Left renal pelvis (tissue), 4 donors: ENCODE measurements at regions not wholly inside any gene's neighbourhood (a gene's known extent, or its start where the extent isn't known, plus 50 kb on each side); places are given as distances from the start of the nearest gene placed in this dataset.

ENCODE experiments used
- DNase-seq, 4 donors: peaks; one replicate each; pipeline ENCODE4 v3.0.0-alpha.2; 2013; ENCODE audit warnings: low read depth in 4 of 4, low spot score in 3 of 4

GRCh38 chr17:52762794-52763167 is 604.3 kb upstream of the CA10 start:
- no peak for DNase-seq

- DNase-seq = no peak
Observed at GRCh38 chr17:52762147-52762793, 603.8 kb upstream of the CA10 start.

GRCh38 chr17:52759864-52760263 is 601.4 kb upstream of the CA10 start:
- no peak for DNase-seq

DNA sequence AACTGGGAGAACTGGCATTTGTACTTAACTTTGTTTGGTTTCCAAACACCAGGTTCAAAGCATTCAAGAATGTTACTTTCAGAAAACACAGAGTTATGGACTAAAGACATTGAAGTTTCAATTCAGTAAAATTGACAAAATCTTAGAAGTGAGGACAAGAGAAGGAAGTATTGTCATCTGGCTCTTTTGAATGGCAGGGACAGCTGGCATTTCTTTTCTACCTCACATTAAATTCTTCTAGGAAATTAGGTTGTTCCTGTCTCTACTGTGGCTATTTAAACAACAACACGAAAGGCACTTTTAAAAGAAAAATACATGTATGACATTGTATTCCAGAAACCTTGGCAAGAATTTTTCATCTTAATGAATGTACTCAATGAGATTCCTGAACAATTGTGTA is 600.0 kb upstream of the CA10 start:
- DNase-seq = no peak

DNA sequence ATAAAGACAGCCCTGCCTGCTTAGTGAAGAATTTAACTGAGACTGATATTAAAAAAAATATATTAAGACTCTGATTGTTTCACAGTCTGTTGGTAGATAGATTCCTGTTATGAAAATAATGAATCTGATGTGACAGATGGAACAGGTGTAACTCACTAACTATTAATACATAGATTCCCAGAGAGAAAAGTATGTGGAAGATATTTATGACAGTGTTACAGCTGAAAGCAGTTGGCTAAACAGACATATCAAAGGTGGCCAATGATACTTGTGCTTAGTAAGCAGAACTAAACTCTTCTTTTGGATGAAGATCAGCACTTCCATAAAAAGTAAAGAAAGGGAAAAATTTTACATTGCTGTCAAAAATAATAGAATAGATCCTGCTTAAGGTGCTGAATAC is 598.2 kb upstream of the CA10 start:
- DNase-seq = no peak

DNA sequence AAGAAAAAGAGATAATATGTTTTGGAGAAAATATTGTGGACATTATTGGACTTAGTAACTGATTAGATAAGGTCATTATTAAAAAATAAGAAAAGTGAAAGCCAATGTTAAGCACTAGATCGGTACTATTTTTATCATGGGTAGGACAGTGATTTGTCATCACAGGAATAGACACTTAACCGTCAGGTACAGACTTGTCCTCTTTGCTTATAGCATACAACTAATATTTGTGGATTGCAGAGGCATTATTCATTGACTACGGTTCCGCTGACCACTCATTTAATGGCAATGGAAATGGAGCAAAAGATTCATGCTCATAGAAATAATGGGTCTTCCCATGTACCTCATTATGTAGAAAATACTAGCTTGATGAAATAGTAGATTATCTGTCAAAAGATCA is 596.3 kb upstream of the CA10 start:
- no peak for DNase-seq

DNA sequence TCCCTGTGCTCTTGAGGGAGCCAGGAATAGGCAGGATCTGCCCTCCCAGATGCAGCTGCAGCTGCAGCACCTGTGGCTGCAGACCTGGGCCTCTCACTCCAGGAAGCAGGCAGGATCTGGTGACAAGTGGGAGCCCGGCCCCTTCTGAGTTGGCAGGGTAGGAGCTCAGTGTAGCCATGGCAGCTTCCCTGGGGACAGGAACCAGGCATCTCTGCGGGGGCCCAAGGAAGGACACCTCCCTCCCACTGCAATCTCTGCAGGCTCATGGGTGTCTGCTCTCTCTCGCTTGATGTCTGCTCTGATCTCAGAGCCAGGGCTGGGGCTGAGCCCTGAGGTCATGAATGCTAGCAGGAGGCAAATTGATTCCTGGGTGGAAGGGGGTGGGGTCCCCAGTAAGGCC is 592.5 kb upstream of the CA10 start:
- DNase-seq = no peak

- no peak for DNase-seq
Observed at GRCh38 chr17:52744179-52744578, 585.7 kb upstream of the CA10 start.

DNA sequence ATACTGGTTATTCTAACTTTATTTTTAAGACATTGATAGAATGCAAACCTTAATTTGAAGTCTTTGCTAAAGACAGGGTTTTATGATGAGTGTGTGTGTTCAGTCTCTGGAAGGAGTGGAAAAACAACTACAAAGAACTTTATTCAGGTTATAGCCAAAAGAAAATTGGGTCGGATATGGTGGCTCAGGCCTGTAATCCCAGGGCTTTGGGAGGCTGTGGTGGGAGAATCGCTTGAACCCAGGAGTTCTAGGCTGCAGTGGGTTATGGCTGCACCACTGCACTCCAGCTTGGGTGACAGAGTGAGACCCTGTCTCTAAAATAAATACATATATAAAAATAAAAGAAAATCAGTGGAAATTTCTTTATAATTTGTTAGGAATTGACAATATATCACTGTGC is 581.5 kb upstream of the CA10 start:
- DNase-seq = no peak

DNA sequence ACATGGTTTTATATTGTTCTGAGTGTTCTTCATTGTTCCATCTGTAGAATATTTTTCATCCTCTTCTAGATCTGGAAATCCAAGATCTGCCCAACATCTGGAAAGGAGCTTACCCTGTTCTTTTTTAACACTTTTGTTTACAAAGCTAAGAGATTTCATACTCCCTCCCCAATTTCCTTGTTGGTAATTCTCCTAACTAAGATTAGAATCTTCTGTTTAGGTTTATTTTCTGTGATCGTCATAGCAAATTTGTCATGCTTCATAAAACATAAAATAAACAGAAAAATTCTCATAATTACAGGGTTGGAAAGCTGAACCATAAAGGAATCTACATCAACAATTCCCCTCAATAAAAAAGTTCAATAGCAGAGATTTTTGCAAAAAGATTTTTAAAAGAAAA is 580.3 kb upstream of the CA10 start:
- DNase-seq = no peak

DNA sequence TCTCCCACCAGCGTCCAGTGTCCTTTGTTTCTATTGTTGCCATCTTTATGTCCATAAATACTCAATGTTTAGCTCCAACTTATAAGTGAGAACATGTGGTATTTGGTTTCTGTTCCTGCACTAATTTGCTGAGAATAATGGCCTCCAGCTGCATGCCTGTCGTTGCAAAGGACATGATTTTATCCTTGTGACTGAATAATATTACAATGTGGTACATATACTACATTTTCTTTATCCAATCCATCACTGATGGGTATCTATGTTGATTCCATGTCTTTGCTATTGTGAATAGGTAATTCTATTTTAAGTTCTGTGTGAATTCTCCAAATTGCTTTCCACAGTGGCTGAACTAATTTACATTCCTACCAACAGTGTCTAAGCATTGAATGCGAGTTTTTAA is 578.6 kb upstream of the CA10 start:
- no peak for DNase-seq

GRCh38 chr17:52732841-52733240 is 574.3 kb upstream of the CA10 start:
- DNase-seq = no peak

DNA sequence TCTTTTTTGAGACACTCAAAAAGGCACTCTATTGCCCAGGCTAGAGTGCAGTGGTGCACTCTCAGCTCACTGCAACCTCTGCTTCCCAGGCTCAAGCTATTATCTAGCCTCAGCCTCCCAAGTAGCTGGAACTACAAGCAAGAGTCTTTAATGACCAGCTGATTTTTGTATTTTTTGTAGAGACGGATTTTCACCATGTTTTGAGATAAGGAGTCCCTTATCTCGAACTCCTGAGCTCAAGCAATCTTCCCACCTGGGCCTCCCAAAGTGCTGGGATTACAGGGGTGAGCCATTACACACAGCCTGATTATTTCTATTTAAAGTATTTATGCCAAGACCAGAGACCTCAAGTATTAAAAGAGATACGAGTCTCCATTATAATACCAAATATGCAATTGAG is 566.1 kb upstream of the CA10 start:
- DNase-seq = no peak

- DNase-seq = no peak
Observed at GRCh38 chr17:52721910-52722309, 563.4 kb upstream of the CA10 start.

DNA sequence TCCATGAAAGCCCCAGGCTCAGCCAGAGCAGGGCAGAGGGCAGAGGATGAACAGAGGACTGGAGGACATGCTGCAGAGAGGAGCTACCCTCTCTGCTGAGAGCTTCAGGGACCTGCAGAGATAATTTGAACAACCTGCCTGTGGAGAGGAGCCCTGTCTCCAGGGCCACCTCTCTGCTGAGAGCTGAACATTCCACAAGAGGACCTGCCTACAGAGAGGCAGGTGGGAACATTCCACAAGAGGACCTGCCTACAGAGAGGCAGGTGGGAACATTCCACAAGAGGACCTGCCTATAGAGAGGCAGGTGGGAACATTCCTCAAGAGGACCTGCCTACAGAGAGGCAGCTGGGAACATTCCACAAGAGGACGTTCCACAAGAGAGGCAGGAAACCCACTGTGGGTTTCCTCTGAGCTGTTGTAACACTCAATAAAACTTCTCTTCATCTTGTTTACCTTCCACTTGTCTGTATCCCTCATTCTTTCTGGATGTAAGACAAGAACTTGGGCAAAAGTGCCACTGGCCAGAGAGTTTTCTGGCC is 551.9 kb upstream of the CA10 start:
- DNase-seq = no peak

- no peak for DNase-seq
Observed at GRCh38 chr17:52709724-52710123, 551.2 kb upstream of the CA10 start.

- DNase-seq = no peak
Observed at GRCh38 chr17:52696362-52696761, 537.8 kb upstream of the CA10 start.

DNA sequence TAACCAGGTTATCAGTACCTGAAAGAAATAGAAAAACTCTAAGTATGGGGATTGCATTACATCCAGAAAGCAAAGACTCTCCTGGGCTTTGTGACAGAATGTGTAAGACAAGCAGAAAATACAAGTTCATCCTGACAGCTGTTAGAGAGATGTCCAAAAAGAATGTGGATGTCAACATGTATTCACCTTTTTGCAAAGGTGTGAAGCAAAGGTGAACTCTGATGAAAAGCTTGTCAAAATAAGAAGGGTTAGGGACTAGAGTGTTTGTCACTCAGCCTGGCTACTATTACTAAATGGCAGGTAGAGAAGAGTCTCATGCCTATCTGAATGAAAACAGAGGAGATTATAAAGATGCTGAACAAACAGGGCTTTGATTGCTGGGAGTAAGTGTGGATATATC is 527.6 kb upstream of the CA10 start:
- DNase-seq = no peak

GRCh38 chr17:52681480-52681879 is 523.0 kb upstream of the CA10 start:
- no peak for DNase-seq

GRCh38 chr17:52678211-52678610 is 519.7 kb upstream of the CA10 start:
- DNase-seq = no peak

DNA sequence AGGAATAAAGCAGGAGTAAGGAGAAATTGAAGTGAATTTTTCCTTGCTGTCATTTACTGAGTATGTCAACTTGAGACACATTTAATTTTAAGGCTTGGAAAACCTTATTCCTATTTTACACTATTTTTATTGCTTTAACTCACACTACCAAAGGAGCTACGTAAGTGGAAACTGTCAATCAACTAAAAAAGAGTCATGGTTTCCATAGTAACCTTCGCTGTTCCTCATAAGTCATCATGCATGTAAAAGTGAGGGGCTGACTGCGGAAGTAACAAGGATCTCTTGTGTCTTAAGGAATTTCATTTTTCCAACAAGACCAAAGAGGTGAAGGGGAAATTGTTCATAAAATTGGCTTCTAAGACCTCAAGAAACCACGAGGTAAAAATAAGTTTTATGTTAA is 516.2 kb upstream of the CA10 start:
- DNase-seq = no peak

DNA sequence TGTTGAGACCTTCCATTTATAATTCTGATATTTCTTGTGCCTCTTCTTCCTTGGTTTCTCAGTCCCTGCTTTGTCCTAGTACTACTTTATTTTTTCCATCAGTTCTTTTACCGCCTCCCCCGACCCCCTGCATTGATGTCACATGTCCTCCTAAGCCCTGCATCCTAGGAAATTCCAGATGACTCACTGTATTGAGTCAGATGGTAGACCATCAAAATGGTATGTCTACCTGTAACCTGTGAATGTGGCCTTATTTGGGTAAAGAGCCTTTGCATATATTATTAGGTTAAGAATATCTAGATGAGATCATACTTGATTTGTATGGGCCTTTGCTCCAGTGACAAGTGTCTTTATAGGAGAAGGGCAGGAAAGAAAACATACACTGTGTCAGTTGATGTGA is 515.3 kb upstream of the CA10 start:
- no peak for DNase-seq

- DNase-seq = no peak
Observed at GRCh38 chr17:52666264-52666663, 507.8 kb upstream of the CA10 start.
